Calu3 (cell line): ENCODE measurements at regions not wholly inside any gene's neighbourhood (a gene's known extent, or its start where the extent isn't known, plus 50 kb on each side); places are given as distances from the start of the nearest gene placed in this dataset.

Experiments
- BruUV-seq: library from RNA; stranded (reverse); fragments of 400-500 nt; replicated peaks from 2 replicates; lab custom pipeline; 2021; lab: Mats Ljungman, UMichigan
- CTCF ChIA-PET: fragments of 300-600 bp; sonication (Branson Sonifier 250); formaldehyde crosslinking; loops from one replicate; lab custom pipeline; 2022; ENCODE audit warnings: antibody characterized with exemption; lab: Charles Lee
- DNase-seq: peaks from one replicate; pipeline ENCODE4 v3.0.0; 2022
- H3K27ac Mint-ChIP-seq: one replicate; pipeline ENCODE4 v1.8.0; 2022; ENCODE audit warnings: mixed read lengths; ENCODE audit not compliant: unreplicated experiment
- H3K27me3 Mint-ChIP-seq: one replicate; pipeline ENCODE4 v1.8.0; 2022; ENCODE audit warnings: mixed read lengths; ENCODE audit not compliant: unreplicated experiment
- H3K36me3 Mint-ChIP-seq: one replicate; pipeline ENCODE4 v1.8.0; 2022; ENCODE audit warnings: mild to moderate bottlenecking, moderate library complexity, mixed read lengths; ENCODE audit not compliant: insufficient read depth, unreplicated experiment
- H3K4me1 Mint-ChIP-seq: one replicate; pipeline ENCODE4 v1.8.0; 2022; ENCODE audit warnings: mild to moderate bottlenecking, low read depth, mixed read lengths; ENCODE audit not compliant: unreplicated experiment
- H3K4me3 Mint-ChIP-seq: one replicate; pipeline ENCODE4 v1.8.0; 2022; ENCODE audit warnings: mild to moderate bottlenecking, low read depth, moderate library complexity, mixed read lengths; ENCODE audit not compliant: unreplicated experiment
- H3K9me3 Mint-ChIP-seq: one replicate; pipeline ENCODE4 v1.8.0; 2022; ENCODE audit warnings: low read depth, mixed read lengths; ENCODE audit not compliant: unreplicated experiment
- intact Hi-C: fragments of 100-400 bp; cut with micrococcal nuclease; formaldehyde crosslinking; loops from one replicate; pipeline ENCODE4 v1.10.0; 2022; ENCODE audit not compliant: unreplicated experiment
- TF ChIP-seq, protein P1 (sequence below): fragments of 200-600 bp; IDR thresholded peaks from one replicate; pipeline ENCODE4 v1.8.0; 2022; ENCODE audit warnings: antibody characterized with exemption; ENCODE audit not compliant: unreplicated experiment

DNA sequence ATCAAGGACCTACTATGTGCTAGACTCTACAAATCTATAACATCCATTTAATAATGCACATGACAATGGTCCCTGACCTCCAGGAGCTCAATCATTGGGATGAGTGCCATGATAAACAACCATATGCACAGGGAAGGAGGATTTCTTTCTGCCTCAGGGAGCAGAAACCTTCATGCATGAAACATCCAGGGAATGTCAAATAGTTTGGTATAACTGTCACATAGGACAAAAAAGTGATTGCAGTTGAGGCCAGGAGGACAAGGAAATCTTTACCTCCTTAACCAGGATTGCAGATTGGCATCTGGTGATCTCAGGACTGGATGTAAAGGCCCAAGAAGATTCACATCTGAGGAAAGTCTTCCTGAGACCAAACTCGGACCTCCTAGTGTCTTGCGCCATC, 993.1 kb downstream of the KCNMA1 start:
- TF ChIP-seq, protein P1, sequence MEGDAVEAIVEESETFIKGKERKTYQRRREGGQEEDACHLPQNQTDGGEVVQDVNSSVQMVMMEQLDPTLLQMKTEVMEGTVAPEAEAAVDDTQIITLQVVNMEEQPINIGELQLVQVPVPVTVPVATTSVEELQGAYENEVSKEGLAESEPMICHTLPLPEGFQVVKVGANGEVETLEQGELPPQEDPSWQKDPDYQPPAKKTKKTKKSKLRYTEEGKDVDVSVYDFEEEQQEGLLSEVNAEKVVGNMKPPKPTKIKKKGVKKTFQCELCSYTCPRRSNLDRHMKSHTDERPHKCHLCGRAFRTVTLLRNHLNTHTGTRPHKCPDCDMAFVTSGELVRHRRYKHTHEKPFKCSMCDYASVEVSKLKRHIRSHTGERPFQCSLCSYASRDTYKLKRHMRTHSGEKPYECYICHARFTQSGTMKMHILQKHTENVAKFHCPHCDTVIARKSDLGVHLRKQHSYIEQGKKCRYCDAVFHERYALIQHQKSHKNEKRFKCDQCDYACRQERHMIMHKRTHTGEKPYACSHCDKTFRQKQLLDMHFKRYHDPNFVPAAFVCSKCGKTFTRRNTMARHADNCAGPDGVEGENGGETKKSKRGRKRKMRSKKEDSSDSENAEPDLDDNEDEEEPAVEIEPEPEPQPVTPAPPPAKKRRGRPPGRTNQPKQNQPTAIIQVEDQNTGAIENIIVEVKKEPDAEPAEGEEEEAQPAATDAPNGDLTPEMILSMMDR = no peak
- CTCF ChIA-PET = no interaction called here
- H3K27me3 Mint-ChIP-seq = no peaks in the 10 kb centered on the region
- peaks cover 12% of the 10 kb centered on the region for H3K9me3 Mint-ChIP-seq
- no peak overlapping the region for H3K27ac Mint-ChIP-seq
- no peak for DNase-seq
- BruUV-seq = no TSS peak
- H3K4me3 Mint-ChIP-seq = no peak overlapping the region
- no peaks in the 10 kb centered on the region for H3K4me1 Mint-ChIP-seq
- intact Hi-C loops = no loop called here
- H3K36me3 Mint-ChIP-seq = no peaks in the 10 kb centered on the region

DNA sequence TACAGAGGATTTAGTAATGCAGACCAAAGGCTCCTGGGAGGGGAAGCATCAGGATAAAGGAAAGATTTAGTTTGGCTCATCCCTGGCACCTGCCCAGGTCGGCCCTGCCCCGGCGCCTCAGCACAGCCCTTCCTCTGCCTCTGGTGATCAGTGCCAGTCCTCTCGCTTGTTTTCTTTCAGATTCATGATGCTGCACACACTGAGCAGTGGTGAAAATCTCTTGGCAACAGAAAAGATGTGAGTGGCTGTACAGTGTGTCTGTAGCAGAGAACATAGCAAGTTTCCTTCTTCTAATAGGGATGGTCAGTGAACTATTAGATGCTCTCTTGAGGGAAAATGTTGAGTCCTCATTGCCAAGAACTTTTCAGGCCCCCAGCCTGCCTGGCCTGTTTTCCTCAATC, 994.1 kb downstream of the KCNMA1 start:
- TF ChIP-seq, protein P1 = no peak
- intact Hi-C loops = no loop called here
- H3K9me3 Mint-ChIP-seq = peaks cover 9% of the 10 kb centered on the region
- H3K4me1 Mint-ChIP-seq = no peaks in the 10 kb centered on the region
- CTCF ChIA-PET = no interaction called here
- H3K4me3 Mint-ChIP-seq = no peak overlapping the region
- no peaks in the 10 kb centered on the region for H3K36me3 Mint-ChIP-seq
- no TSS peak for BruUV-seq
- H3K27ac Mint-ChIP-seq = no peak overlapping the region
- DNase-seq = no peak
- H3K27me3 Mint-ChIP-seq = no peaks in the 10 kb centered on the region

DNA sequence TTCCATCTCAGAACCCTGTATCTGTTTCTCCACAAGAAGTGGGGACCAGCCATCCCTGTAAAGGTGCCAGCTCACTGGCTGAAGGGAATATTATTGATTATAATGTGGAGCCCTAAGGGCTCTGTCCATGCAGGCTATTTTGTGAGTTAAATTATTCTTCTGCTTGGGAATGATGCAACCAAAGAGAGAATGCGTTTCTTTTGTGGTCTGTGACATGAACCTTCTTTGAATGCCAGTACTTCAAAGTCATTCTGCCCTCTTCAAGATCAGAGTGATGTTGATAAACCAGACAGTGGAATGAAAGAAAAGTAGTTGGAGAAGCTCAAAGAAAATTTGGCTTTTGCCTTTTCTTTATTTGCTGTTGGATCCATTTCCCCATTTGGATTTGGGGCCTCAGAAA, 995.2 kb downstream of the KCNMA1 start:
- BruUV-seq = no TSS peak
- Mint-ChIP-seq H3K4me1 (no peaks in the 10 kb centered on the region), H3K27ac (no peak overlapping the region), H3K36me3 (no peaks in the 10 kb centered on the region), H3K9me3 (peaks cover 9% of the 10 kb centered on the region), H3K4me3 (no peak overlapping the region), H3K27me3 (no peaks in the 10 kb centered on the region)
- DNase-seq = no peak
- TF ChIP-seq, protein P1 = no peak
- intact Hi-C loops = no loop called here
- CTCF ChIA-PET = no interaction called here

DNA sequence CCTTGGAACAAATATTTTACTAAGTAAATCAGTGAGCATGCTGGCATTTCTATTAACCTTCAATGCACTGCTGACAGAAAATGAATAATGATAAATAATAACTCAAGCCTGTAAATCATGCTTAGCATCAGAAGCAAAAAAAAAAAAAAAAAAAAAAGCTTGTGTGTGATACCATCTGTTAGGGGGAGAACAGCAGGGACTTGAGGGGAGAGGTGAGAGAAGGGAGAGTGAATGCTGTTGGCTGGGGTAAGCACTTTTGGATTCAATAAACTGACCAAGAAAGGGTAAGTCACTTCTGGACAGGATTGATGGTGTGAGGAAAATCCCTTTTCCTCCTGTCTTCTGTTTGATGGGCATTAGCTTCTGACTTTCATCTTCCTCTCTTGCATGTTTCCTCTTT, 996.4 kb downstream of the KCNMA1 start:
- H3K27ac Mint-ChIP-seq = no peak overlapping the region
- no TSS peak for BruUV-seq
- no peak for DNase-seq

More for the DNA sequence above, 996.4 kb downstream of the KCNMA1 start:
- Mint-ChIP-seq H3K4me1 (no peaks in the 10 kb centered on the region), H3K36me3 (no peaks in the 10 kb centered on the region), H3K9me3 (peaks cover 6% of the 10 kb centered on the region), H3K4me3 (no peak overlapping the region), H3K27me3 (no peaks in the 10 kb centered on the region)
- CTCF ChIA-PET = no interaction called here
- intact Hi-C loops = no loop called here
- TF ChIP-seq, protein P1 = no peak
